ENCODE measurements at regions not wholly inside any gene's neighbourhood (a gene's known extent, or its start where the extent isn't known, plus 50 kb on each side); places are given as distances from the start of the nearest gene placed in this dataset.

GRCh38 chr18:51614033-51614432, 416.6 kb upstream of the MEX3C start:
- no peaks in the 10 kb centered on the region for H3K4me1 Mint-ChIP-seq
- peaks cover 12% of the 10 kb centered on the region for H3K27me3 Mint-ChIP-seq (ENCODE audit: low read depth)
- no peak overlapping the region for H3K4me3 Mint-ChIP-seq
- no peak for TF ChIP-seq CTCF (IDR thresholded peaks at IDR 0.05; ENCODE audit: unreplicated experiment)
- no peak for DNase-seq (ENCODE audit: low spot score in 2 of 2, unreplicated experiment in 2 of 2)
- H3K27ac Mint-ChIP-seq: no peak overlapping the region
- no peaks in the 10 kb centered on the region for H3K9me3 Mint-ChIP-seq
- H3K36me3 Mint-ChIP-seq: no peaks in the 10 kb centered on the region

GRCh38 chr18:51614967-51615571, 417.6 kb upstream of the MEX3C start:
- Mint-ChIP-seq H3K36me3 (no peaks in the 10 kb centered on the region), H3K27ac (no peak overlapping the region), H3K27me3 (ENCODE audit: low read depth) (peaks cover 6% of the 10 kb centered on the region), H3K4me3 (no peak overlapping the region), H3K9me3 (no peaks in the 10 kb centered on the region), H3K4me1 (no peaks in the 10 kb centered on the region)
- DNase-seq (ENCODE audit: low spot score in 2 of 2, unreplicated experiment in 2 of 2): no peak
- TF ChIP-seq CTCF (IDR thresholded peaks at IDR 0.05; ENCODE audit: unreplicated experiment): no peak

GRCh38 chr18:51617167-51617566, 419.7 kb upstream of the MEX3C start:
- Mint-ChIP-seq H3K9me3 (no peaks in the 10 kb centered on the region), H3K36me3 (no peaks in the 10 kb centered on the region), H3K27me3 (ENCODE audit: low read depth) (peaks cover 15% of the 10 kb centered on the region), H3K27ac (no peak overlapping the region), H3K4me1 (no peaks in the 10 kb centered on the region), H3K4me3 (no peak overlapping the region)
- DNase-seq (ENCODE audit: low spot score in 2 of 2, unreplicated experiment in 2 of 2): no peak
- no peak for TF ChIP-seq CTCF (IDR thresholded peaks at IDR 0.05; ENCODE audit: unreplicated experiment)

- H3K4me1 Mint-ChIP-seq: no peaks in the 10 kb centered on the region
- TF ChIP-seq CTCF (IDR thresholded peaks at IDR 0.05; ENCODE audit: unreplicated experiment): no peak
- peaks cover 17% of the 10 kb centered on the region for H3K27me3 Mint-ChIP-seq (ENCODE audit: low read depth)
- DNase-seq (ENCODE audit: low spot score in 2 of 2, unreplicated experiment in 2 of 2): no peak
- no peak overlapping the region for H3K27ac Mint-ChIP-seq
- no peaks in the 10 kb centered on the region for H3K9me3 Mint-ChIP-seq
- no peaks in the 10 kb centered on the region for H3K36me3 Mint-ChIP-seq
- H3K4me3 Mint-ChIP-seq: no peak overlapping the region
Observed at GRCh38 chr18:51617572-51618260, 420.2 kb upstream of the MEX3C start.

- no peaks in the 10 kb centered on the region for H3K4me1 Mint-ChIP-seq
- DNase-seq (ENCODE audit: low spot score in 2 of 2, unreplicated experiment in 2 of 2): no peak
- no peak overlapping the region for H3K4me3 Mint-ChIP-seq
- no peaks in the 10 kb centered on the region for H3K9me3 Mint-ChIP-seq
- no peaks in the 10 kb centered on the region for H3K36me3 Mint-ChIP-seq
- TF ChIP-seq CTCF (IDR thresholded peaks at IDR 0.05; ENCODE audit: unreplicated experiment): no peak
- no peak overlapping the region for H3K27ac Mint-ChIP-seq
- H3K27me3 Mint-ChIP-seq (ENCODE audit: low read depth): peaks cover 31% of the 10 kb centered on the region
Observed at GRCh38 chr18:51619283-51619682, 421.8 kb upstream of the MEX3C start.

Data from mesothelial cell of epicardium (in vitro differentiated cells).